ENCODE measurements at regions not wholly inside any gene's neighbourhood (a gene's known extent, or its start where the extent isn't known, plus 50 kb on each side); places are given as distances from the start of the nearest gene placed in this dataset.

DNA sequence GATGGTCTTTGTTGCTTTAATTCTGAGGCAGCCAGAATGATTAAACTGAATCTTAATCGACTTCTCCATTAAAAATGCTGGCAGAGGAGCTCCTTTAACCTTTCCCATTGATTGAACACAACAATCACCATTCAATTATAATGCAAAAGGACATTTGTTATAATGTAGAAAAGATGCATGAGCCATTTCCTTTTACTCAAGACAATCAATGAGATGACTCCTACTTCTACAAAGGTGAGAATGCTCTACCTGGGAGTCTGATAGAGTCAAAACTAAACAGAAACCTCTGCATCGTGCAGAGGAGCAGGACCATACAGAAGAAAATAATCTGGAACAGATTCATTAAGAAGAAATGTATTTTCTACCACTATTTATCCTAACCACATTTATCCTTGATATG lies 253.6 kb upstream of the DACH1 start:
- no peaks in the 10 kb centered on the region for H3K27me3 ChIP-seq
- H3K4me3 ChIP-seq, result no peak overlapping the region
- intact Hi-C loops (cut with DNase I), result no loop called here
- H3K36me3 ChIP-seq (replicated peaks in 1 of 2), result no peaks in the 10 kb centered on the region
- DNase-seq, result no peak
- WGBS, 4 donors, result 72 to 88% (median 79%) methylated on average over 2 of the region's 2 CpGs
- H3K4me1 ChIP-seq (replicated peaks in 1 of 2), result no peaks in the 10 kb centered on the region
- TF ChIP-seq, protein P1, sequence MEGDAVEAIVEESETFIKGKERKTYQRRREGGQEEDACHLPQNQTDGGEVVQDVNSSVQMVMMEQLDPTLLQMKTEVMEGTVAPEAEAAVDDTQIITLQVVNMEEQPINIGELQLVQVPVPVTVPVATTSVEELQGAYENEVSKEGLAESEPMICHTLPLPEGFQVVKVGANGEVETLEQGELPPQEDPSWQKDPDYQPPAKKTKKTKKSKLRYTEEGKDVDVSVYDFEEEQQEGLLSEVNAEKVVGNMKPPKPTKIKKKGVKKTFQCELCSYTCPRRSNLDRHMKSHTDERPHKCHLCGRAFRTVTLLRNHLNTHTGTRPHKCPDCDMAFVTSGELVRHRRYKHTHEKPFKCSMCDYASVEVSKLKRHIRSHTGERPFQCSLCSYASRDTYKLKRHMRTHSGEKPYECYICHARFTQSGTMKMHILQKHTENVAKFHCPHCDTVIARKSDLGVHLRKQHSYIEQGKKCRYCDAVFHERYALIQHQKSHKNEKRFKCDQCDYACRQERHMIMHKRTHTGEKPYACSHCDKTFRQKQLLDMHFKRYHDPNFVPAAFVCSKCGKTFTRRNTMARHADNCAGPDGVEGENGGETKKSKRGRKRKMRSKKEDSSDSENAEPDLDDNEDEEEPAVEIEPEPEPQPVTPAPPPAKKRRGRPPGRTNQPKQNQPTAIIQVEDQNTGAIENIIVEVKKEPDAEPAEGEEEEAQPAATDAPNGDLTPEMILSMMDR (IDR thresholded peaks at IDR 0.05), result no peak
- no peak for TF ChIP-seq POLR2A (IDR thresholded peaks at IDR 0.05)
- H3K9me3 ChIP-seq (replicated peaks in 1 of 3), result no peaks in the 10 kb centered on the region
- no peak overlapping the region for H3K27ac ChIP-seq

DNA sequence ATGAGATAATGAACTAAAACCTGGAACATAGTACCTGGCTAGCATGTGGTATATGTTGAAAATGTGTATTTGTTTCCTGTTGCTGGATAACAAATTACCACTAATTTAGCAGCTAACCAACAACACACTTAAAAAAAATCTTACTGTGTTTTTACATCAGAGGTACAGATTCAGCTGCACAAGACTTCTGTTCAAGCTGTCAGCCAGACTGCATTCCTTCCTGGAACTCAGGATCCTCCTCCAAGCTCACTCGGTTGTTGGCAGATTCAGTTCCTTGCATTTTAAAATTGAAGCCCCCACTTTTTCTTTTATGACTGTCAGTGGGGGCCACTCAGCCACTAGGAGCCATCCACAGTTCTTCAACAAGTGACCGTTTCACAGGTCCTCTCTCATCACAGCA lies 246.9 kb upstream of the DACH1 start:
- DNase-seq, result no peak
- TF ChIP-seq POLR2A (IDR thresholded peaks at IDR 0.05), result no peak
- TF ChIP-seq, protein P1 (IDR thresholded peaks at IDR 0.05), result no peak
- Histone ChIP-seq H3K27ac (no peak overlapping the region), H3K36me3 (replicated peaks in 1 of 2) (no peaks in the 10 kb centered on the region), H3K27me3 (no peaks in the 10 kb centered on the region), H3K4me1 (replicated peaks in 1 of 2) (no peaks in the 10 kb centered on the region), H3K4me3 (no peak overlapping the region), H3K9me3 (replicated peaks in 1 of 3) (no peaks in the 10 kb centered on the region)
- WGBS, 4 donors, result 86 to 93% (median 89%) methylated on average over 2 of the region's 2 CpGs
- intact Hi-C loops (cut with DNase I), result no loop called here

DNA sequence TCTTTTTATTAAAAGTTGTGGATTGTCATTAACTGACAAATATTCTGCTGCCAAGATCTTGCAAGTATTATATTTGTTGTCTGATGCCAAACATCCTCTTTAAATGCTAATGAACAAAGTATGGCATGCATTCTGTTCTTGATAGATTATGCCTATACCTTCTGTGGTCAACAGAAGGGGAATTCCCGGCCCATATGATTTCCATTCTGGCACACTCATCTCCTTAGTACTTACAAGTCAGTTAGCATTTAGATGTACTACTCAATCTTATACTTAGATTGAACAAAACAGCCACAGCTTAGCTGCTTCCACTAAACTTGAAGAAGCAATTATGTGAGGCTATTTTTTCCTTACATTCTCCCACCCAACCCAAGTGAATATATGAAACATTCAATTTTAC lies 246.1 kb upstream of the DACH1 start:
- Histone ChIP-seq H3K4me1 (replicated peaks in 1 of 2) (no peaks in the 10 kb centered on the region), H3K4me3 (no peak overlapping the region), H3K27ac (no peak overlapping the region), H3K9me3 (replicated peaks in 1 of 3) (no peaks in the 10 kb centered on the region), H3K36me3 (replicated peaks in 1 of 2) (no peaks in the 10 kb centered on the region), H3K27me3 (no peaks in the 10 kb centered on the region)
- 88 to 94% (median 94%) methylated on average over 1 of the region's 1 CpG for WGBS, 4 donors
- TF ChIP-seq, protein P1 (IDR thresholded peaks at IDR 0.05), result no peak
- no peak for TF ChIP-seq POLR2A (IDR thresholded peaks at IDR 0.05)
- DNase-seq, result no peak
- intact Hi-C loops (cut with DNase I), result no loop called here

DNA sequence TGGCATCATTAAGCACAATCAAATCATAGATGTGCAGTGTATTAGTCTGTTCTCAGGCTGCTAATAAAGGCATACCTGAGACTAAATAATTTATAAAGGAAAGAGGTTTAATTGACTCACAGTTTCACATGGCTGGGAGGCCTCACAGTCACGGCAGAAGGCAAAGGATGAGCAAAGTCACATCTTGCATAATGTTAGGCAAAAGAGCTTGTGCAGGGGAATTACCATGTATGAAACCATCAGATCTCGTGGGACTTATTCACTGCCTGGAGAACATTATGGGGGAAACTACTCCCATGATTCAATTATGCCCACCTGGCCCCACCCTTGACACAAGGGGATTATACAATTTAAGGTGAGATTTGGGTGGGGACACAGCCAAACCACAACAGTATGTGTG lies 245.2 kb upstream of the DACH1 start:
- Histone ChIP-seq H3K4me1 (replicated peaks in 1 of 2) (no peaks in the 10 kb centered on the region), H3K27ac (no peak overlapping the region), H3K9me3 (replicated peaks in 1 of 3) (no peaks in the 10 kb centered on the region), H3K4me3 (no peak overlapping the region), H3K27me3 (no peaks in the 10 kb centered on the region), H3K36me3 (replicated peaks in 1 of 2) (no peaks in the 10 kb centered on the region)
- no peak for DNase-seq
- 88 to 94% (median 92%) methylated on average over 2 of the region's 2 CpGs for WGBS, 4 donors
- intact Hi-C loops (cut with DNase I), result no loop called here
- TF ChIP-seq, protein P1 (IDR thresholded peaks at IDR 0.05), result no peak
- TF ChIP-seq POLR2A (IDR thresholded peaks at IDR 0.05), result no peak

Measured in adrenal gland (tissue), 9 donors.